Activated CD4-positive, alpha-beta memory T cell treated with anti-CD3 and anti-CD28 coated beads for 36 hours (primary cell): ENCODE measurements at regions not wholly inside any gene's neighbourhood (a gene's known extent, or its start where the extent isn't known, plus 50 kb on each side); places are given as distances from the start of the nearest gene placed in this dataset.

ENCODE experiments used
- CTCF ChIA-PET: fragments of 350-600 bp; sonication (Branson Sonifier 250); formaldehyde crosslinking; loops from one replicate; lab custom pipeline; 2021; ENCODE audit warnings: antibody characterized with exemption, inconsistent platforms; lab: Charles Lee
- POLR2A ChIA-PET: fragments of 350-600 bp; sonication (Branson Sonifier 250); formaldehyde crosslinking; loops from one replicate; lab custom pipeline; 2021; ENCODE audit warnings: antibody characterized with exemption; lab: Charles Lee
- DNase-seq: peaks from one replicate; pipeline ENCODE4 v3.0.0-alpha.2; 2020
- H3K27ac Mint-ChIP-seq: one replicate; pipeline ENCODE4 v1.8.0; 2021; ENCODE audit warnings: mixed read lengths
- H3K27me3 Mint-ChIP-seq: one replicate; pipeline ENCODE4 v1.8.0; 2021; ENCODE audit warnings: mixed read lengths
- H3K36me3 Mint-ChIP-seq: one replicate; pipeline ENCODE4 v1.8.0; 2021; ENCODE audit warnings: mixed read lengths
- H3K4me1 Mint-ChIP-seq: one replicate; pipeline ENCODE4 v1.8.0; 2021; ENCODE audit warnings: low read depth, mixed read lengths
- H3K4me3 Mint-ChIP-seq: one replicate; pipeline ENCODE4 v1.8.0; 2021; ENCODE audit warnings: mild to moderate bottlenecking, mixed read lengths
- H3K9me3 Mint-ChIP-seq: one replicate; pipeline ENCODE4 v1.8.0; 2021; ENCODE audit warnings: mixed read lengths
- intact Hi-C: fragments of 100-400 bp; cut with micrococcal nuclease; formaldehyde crosslinking; loops from one replicate; pipeline ENCODE4 v1.15.1; 2023

DNA sequence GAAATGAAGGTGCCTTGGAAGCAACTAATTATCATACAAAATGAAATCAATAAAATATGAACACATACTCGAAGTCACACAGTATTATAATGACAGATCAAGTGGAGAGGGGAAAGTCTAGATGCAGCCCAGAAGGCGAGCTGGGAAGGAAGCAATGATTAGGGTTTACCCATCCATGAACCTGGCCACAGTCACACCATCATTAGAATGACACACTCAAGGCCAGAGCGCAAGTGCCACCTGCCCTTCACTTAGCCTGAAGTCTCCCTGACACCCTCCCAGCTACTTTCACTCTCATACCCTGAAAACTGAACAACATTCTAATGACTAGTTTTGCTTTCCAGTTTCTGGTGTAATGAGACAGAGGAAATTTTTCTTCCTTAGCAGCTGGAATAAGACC lies 302.8 kb upstream of the JARID2 start:
- Mint-ChIP-seq H3K36me3 (no peaks in the 10 kb centered on the region), H3K27ac (no peak overlapping the region), H3K9me3 (no peaks in the 10 kb centered on the region), H3K4me3 (no peak overlapping the region), H3K27me3 (peaks cover 6% of the 10 kb centered on the region), H3K4me1 (no peaks in the 10 kb centered on the region)
- ChIA-PET CTCF (interaction anchor here (0.7 kb wide), 1 partner anchor 1383 kb away, joined by 3 read pairs; no protein-coding TSS in a partner anchor), POLR2A (no interaction called here)
- DNase-seq = no peak
- intact Hi-C loops = no loop called here

DNA sequence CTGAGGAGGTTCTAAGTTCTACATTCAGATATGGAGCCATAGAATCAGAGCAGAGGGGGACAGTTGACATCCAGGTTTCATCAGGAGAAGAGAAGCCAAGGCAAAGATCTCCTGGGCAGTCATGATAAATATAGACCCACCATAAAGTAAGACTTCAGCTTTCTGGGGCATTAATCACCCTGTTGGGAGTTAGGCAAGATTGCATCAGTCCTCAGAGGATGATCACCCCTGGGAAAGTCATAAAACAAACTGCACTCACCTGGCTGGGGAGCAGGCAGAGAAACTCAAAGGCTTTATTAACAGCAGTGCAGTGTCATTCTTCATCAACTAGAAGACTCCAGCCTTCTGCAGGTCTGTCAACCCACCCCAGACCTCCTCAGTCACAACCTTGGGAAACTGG lies 301.3 kb upstream of the JARID2 start:
- Mint-ChIP-seq H3K4me1 (no peaks in the 10 kb centered on the region), H3K36me3 (no peaks in the 10 kb centered on the region), H3K27ac (no peak overlapping the region), H3K27me3 (peaks cover 6% of the 10 kb centered on the region), H3K9me3 (no peaks in the 10 kb centered on the region), H3K4me3 (no peak overlapping the region)
- intact Hi-C loops = no loop called here
- ChIA-PET POLR2A (no interaction called here), CTCF (no interaction called here)
- no peak for DNase-seq

DNA sequence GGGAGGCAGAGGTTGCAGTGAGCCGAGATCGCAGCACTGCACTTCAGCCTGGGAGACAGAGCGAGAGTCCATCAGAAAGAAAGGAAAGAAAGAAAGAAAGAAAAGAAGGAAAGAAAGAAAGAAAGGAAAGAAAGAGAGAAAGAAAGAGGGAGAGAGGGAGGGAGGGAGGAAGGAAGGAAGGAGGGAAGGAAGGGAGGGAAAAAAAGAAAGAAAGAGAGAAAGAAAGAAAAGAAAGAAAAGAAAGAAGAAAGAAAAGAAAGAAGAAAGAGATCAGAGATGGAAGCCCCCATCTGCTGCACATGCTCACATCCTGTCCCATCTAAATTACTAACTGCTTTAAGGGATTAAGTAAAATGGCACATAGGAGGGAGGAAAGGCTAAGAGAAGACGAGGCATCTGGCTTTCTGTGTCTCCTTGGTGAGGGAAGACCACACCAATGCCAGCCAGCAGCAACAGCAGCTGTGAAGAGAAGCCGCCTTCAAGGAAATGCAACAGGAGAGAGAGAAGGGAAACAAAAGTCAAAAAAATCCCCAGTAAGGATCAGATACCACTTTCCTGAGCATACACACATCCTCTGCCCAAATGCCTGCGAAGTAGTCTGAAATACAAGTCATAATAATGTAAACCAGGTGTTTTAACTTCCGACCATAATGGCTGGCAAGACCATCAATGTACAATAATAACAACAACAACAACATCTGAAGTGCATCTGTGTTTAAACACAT lies 300.2 kb upstream of the JARID2 start:
- ChIA-PET CTCF (no interaction called here), POLR2A (no interaction called here)
- no peaks in the 10 kb centered on the region for H3K4me1 Mint-ChIP-seq
- H3K27me3 Mint-ChIP-seq = peaks cover 6% of the 10 kb centered on the region
- intact Hi-C loops = no loop called here
- H3K4me3 Mint-ChIP-seq = no peak overlapping the region
- DNase-seq = no peak
- no peak overlapping the region for H3K27ac Mint-ChIP-seq
- no peaks in the 10 kb centered on the region for H3K36me3 Mint-ChIP-seq
- H3K9me3 Mint-ChIP-seq = no peaks in the 10 kb centered on the region

GRCh38 chr6:14946753-14947152 lies 299.1 kb upstream of the JARID2 start:
- no peaks in the 10 kb centered on the region for H3K4me1 Mint-ChIP-seq

DNA sequence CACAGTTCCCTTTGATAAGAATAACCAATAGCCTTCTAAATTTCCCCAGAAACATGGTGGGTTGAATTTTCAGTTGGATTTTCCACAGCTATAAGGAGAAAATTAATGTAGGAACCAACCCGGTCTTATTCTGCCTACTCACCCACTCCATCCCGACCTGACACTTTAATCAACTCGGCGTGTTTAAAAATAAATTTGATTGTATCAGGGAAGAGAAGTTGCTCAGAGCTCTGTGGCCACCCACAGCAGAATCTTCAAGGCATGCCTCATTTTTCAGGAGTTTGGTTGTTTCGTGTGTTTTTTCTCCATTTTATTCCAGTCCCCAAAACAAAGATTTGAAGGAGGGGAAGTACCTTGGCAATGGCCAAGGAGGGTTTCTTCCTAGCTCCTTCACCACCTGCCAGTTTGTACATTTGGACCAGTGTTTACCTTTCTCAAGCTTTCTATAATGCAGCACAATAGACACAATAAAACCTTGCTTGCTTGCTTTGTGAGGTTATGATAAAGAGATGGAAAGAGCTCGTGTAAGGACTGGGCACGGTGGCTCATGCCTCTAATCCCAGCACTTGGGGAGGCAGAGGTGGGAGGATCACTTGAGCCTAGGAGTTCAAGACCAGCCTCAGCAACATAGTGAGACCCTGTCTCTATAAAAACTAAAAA lies 297.2 kb upstream of the JARID2 start:
- no peak overlapping the region for H3K27ac Mint-ChIP-seq
- no peaks in the 10 kb centered on the region for H3K4me1 Mint-ChIP-seq
- CTCF ChIA-PET = no interaction called here
- no peaks in the 10 kb centered on the region for H3K36me3 Mint-ChIP-seq
- POLR2A ChIA-PET = no interaction called here
- no peak overlapping the region for H3K4me3 Mint-ChIP-seq
- H3K9me3 Mint-ChIP-seq = no peaks in the 10 kb centered on the region
- peaks cover 6% of the 10 kb centered on the region for H3K27me3 Mint-ChIP-seq
- no peak for DNase-seq
- intact Hi-C loops = no loop called here

More at GRCh38 chr6:14946753-14947152, 299.1 kb upstream of the JARID2 start:
- Mint-ChIP-seq H3K9me3 (no peaks in the 10 kb centered on the region), H3K36me3 (no peaks in the 10 kb centered on the region), H3K27me3 (peaks cover 6% of the 10 kb centered on the region), H3K27ac (no peak overlapping the region), H3K4me3 (no peak overlapping the region)
- intact Hi-C loops = no loop called here
- ChIA-PET POLR2A (no interaction called here), CTCF (no interaction called here)
- no peak for DNase-seq

GRCh38 chr6:14950103-14950969 lies 295.5 kb upstream of the JARID2 start:
- Mint-ChIP-seq H3K36me3 (no peaks in the 10 kb centered on the region), H3K27me3 (peaks cover 6% of the 10 kb centered on the region), H3K27ac (no peak overlapping the region), H3K4me1 (no peaks in the 10 kb centered on the region), H3K9me3 (peaks cover 6% of the 10 kb centered on the region), H3K4me3 (no peak overlapping the region)
- CTCF ChIA-PET = interaction anchor here (0.6 kb wide), 1 partner anchor 641 kb away, joined by 3 read pairs; no protein-coding TSS in a partner anchor
- POLR2A ChIA-PET = no interaction called here
- no peak for DNase-seq
- intact Hi-C loops = no loop called here

- POLR2A ChIA-PET = no interaction called here
- H3K9me3 Mint-ChIP-seq = peaks cover 6% of the 10 kb centered on the region
Measured at GRCh38 chr6:14950970-14951276, 294.9 kb upstream of the JARID2 start.

GRCh38 chr6:14951704-14952103 lies 294.2 kb upstream of the JARID2 start:
- no peak overlapping the region for H3K27ac Mint-ChIP-seq
- no peak overlapping the region for H3K4me3 Mint-ChIP-seq
- no peaks in the 10 kb centered on the region for H3K36me3 Mint-ChIP-seq
- CTCF ChIA-PET = interaction anchor here (0.5 to 1.3 kb wide), 3 partner anchors 183 to 808 kb away, joined by 3 read pairs; no protein-coding TSS in a partner anchor
- POLR2A ChIA-PET = no interaction called here
- H3K27me3 Mint-ChIP-seq = no peaks in the 10 kb centered on the region
- DNase-seq = no peak
- intact Hi-C loops = no loop called here
- no peaks in the 10 kb centered on the region for H3K4me1 Mint-ChIP-seq
- H3K9me3 Mint-ChIP-seq = peaks cover 6% of the 10 kb centered on the region

More at GRCh38 chr6:14950970-14951276, 294.9 kb upstream of the JARID2 start:
- intact Hi-C loops = no loop called here
- no peaks in the 10 kb centered on the region for H3K36me3 Mint-ChIP-seq
- no peaks in the 10 kb centered on the region for H3K4me1 Mint-ChIP-seq
- no peak for DNase-seq
- no peak overlapping the region for H3K27ac Mint-ChIP-seq
- CTCF ChIA-PET = interaction anchor here (1.3 kb wide), 1 partner anchor 490 kb away, joined by 3 read pairs; no protein-coding TSS in a partner anchor
- peaks cover 3% of the 10 kb centered on the region for H3K27me3 Mint-ChIP-seq
- H3K4me3 Mint-ChIP-seq = no peak overlapping the region

- H3K9me3 Mint-ChIP-seq = peaks cover 6% of the 10 kb centered on the region
- DNase-seq = no peak
- H3K4me3 Mint-ChIP-seq = no peak overlapping the region
- no peaks in the 10 kb centered on the region for H3K36me3 Mint-ChIP-seq
- intact Hi-C loops = no loop called here
- H3K4me1 Mint-ChIP-seq = no peaks in the 10 kb centered on the region
- no peak overlapping the region for H3K27ac Mint-ChIP-seq
- no peaks in the 10 kb centered on the region for H3K27me3 Mint-ChIP-seq
- ChIA-PET POLR2A (no interaction called here), CTCF (no interaction called here)
Measured at GRCh38 chr6:14953836-14954235, 292.0 kb upstream of the JARID2 start.

DNA sequence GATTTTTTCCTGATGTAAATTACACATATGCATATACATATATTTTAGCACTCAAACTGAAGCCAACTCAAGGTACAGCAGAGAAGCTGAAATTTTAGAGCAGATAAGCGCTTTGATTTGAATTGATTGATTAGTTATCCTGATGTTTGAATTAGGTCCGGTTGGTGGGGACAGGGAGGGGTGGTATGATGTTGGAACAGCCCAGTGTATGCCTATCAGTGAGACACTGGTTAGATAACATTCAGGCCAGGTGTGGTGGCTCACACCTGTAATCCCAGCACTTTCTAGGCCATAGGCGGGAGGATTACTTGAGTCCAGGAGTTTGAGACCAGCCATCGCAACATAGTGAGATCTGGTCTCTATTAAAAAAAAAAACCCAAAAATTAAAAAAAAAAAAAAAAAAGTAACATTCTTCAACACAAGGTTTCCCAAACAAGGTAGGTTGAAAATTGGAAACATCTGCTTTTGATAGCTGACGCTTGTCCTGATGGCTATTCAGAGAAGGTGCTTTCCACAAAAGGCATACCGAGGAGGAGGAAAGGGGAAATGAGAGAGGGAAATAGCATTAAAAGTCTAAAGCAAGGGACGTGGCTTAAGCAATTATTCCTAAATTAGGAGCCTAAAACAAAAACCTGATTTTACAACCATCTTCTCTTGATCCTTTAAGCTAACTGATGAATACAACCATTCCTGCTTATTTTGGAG lies 288.4 kb upstream of the JARID2 start:
- Mint-ChIP-seq H3K4me3 (no peak overlapping the region), H3K27me3 (no peaks in the 10 kb centered on the region), H3K27ac (no peak overlapping the region), H3K9me3 (peaks cover 6% of the 10 kb centered on the region), H3K4me1 (no peaks in the 10 kb centered on the region), H3K36me3 (no peaks in the 10 kb centered on the region)
- DNase-seq = no peak
- intact Hi-C loops = no loop called here
- ChIA-PET POLR2A (no interaction called here), CTCF (no interaction called here)

DNA sequence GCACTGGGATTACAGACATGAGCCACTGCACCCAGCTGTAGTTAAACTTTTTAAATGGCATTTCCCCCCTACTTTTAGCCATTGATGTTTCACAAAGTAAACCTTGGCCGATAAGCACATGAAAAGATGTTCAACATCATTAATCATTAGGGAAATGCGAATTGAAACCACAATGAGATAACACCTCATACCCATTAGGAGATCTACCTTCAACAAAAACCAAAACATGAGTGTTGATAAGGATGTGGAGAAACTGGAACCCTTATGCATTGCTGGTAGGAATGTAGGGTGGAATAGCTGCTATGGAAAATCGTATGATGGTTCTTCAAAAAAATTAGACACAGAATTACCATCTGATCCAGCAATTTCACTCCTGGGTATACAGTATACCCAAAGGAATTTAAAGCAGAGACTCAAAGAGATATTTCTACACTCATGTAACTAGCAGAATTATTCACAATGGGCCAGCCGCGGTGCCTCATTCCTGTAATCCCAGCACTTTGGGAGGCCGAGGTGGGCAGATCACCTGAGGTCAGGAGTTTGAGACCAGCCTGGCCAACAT lies 286.5 kb upstream of the JARID2 start:
- H3K4me1 Mint-ChIP-seq = no peaks in the 10 kb centered on the region
- POLR2A ChIA-PET = no interaction called here
- no peak overlapping the region for H3K4me3 Mint-ChIP-seq
- CTCF ChIA-PET = no interaction called here
- H3K9me3 Mint-ChIP-seq = peaks cover 6% of the 10 kb centered on the region
- intact Hi-C loops = no loop called here
- no peaks in the 10 kb centered on the region for H3K36me3 Mint-ChIP-seq
- no peak overlapping the region for H3K27ac Mint-ChIP-seq
- no peak for DNase-seq
- H3K27me3 Mint-ChIP-seq = no peaks in the 10 kb centered on the region
